ENCODE measurements at regions not wholly inside any gene's neighbourhood (a gene's known extent, or its start where the extent isn't known, plus 50 kb on each side); places are given as distances from the start of the nearest gene placed in this dataset.

GRCh38 chr15:31733424-31733823 is 296.9 kb upstream of the CHRNA7 start:
- H4K20me1 ChIP-seq (ENCODE audit: low read length): no peaks in the 10 kb centered on the region
- peaks cover 14% of the 10 kb centered on the region for H3K27me3 ChIP-seq (ENCODE audit: low read length)
- H3K27ac ChIP-seq (ENCODE audit: low read length): no peak overlapping the region
- intact Hi-C loops (cut with micrococcal nuclease): no loop called here
- no peak for TF ChIP-seq EZH2phosphoT487 (IDR thresholded peaks at IDR 0.05; ENCODE audit: borderline replicate concordance, low read length)
- H3K9ac ChIP-seq (ENCODE audit: low read length): no peak overlapping the region
- H3K4me1 ChIP-seq (ENCODE audit: insufficient read depth, low read length): no peaks in the 10 kb centered on the region
- no peak overlapping the region for H2AFZ ChIP-seq (ENCODE audit: low read length)
- no peak overlapping the region for H3K4me3 ChIP-seq (ENCODE audit: low read length)
- H3K79me2 ChIP-seq (ENCODE audit: low read length): no peaks in the 10 kb centered on the region
- no peak overlapping the region for H3K4me2 ChIP-seq (ENCODE audit: low read length)
- ATAC-seq (no peak), DNase-seq (no peak)
- H3F3A ChIP-seq (ENCODE audit: low read length, unreplicated experiment): no peaks in the 10 kb centered on the region
- POLR2A ChIA-PET (ENCODE audit: unreplicated experiment): no interaction called here
- no TSS peak for BruUV-seq (replicated peaks)
- no peaks in the 10 kb centered on the region for H3K9me2 ChIP-seq (replicated peaks; ENCODE audit: low read length)
- CTCF ChIA-PET: no interaction called here
- no peaks in the 10 kb centered on the region for H3K36me3 ChIP-seq (ENCODE audit: low read depth, low read length)
- 0 out of 2 replicates have a peak, but pooled peaks cover under 1% of the 10 kb centered on the region for H3K9me3 ChIP-seq (ENCODE audit: low read length)

- TF ChIP-seq CTCF (conservative IDR thresholded peaks at IDR 0.05; ENCODE audit: low read depth, low read length): no peak
- no peak for TF ChIP-seq EZH2 (IDR thresholded peaks at IDR 0.05; ENCODE audit: low read length, unreplicated experiment)
- no peak for TF ChIP-seq EZH2phosphoT487 (IDR thresholded peaks at IDR 0.05; ENCODE audit: borderline replicate concordance, low read length)
These were observed 290.1 kb upstream of the CHRNA7 start for GRCh38 chr15:31740203-31740602.

GRCh38 chr15:31745841-31746240 is 284.5 kb upstream of the CHRNA7 start:
- Histone ChIP-seq H3K4me2 (ENCODE audit: low read length) (no peak overlapping the region), H3K9me2 (replicated peaks; ENCODE audit: low read length) (no peaks in the 10 kb centered on the region), H3K27me3 (ENCODE audit: low read length) (no peaks in the 10 kb centered on the region), H3F3A (ENCODE audit: low read length, unreplicated experiment) (no peaks in the 10 kb centered on the region), H3K79me2 (ENCODE audit: low read length) (no peaks in the 10 kb centered on the region), H3K27ac (ENCODE audit: low read length) (no peak overlapping the region), H4K20me1 (ENCODE audit: low read length) (no peaks in the 10 kb centered on the region), H3K36me3 (ENCODE audit: low read depth, low read length) (no peaks in the 10 kb centered on the region), H3K4me1 (ENCODE audit: insufficient read depth, low read length) (no peaks in the 10 kb centered on the region), H3K4me3 (ENCODE audit: low read length) (no peak overlapping the region), H3K9me3 (ENCODE audit: low read length) (peaks cover 16% of the 10 kb centered on the region; the same call in 1 of the 2 replicates), H3K9ac (ENCODE audit: low read length) (no peak overlapping the region), H2AFZ (ENCODE audit: low read length) (no peak overlapping the region)
- ChIA-PET CTCF (no interaction called here), POLR2A (ENCODE audit: unreplicated experiment) (no interaction called here)
- DNase-seq (no peak), ATAC-seq (no peak)
- TF ChIP-seq EZH2phosphoT487 (IDR thresholded peaks at IDR 0.05; ENCODE audit: borderline replicate concordance, low read length): no peak
- TF ChIP-seq CTCF (conservative IDR thresholded peaks at IDR 0.05; ENCODE audit: low read depth, low read length): no peak
- no peak for TF ChIP-seq EZH2 (IDR thresholded peaks at IDR 0.05; ENCODE audit: low read length, unreplicated experiment)
- intact Hi-C loops (cut with micrococcal nuclease): no loop called here
- BruUV-seq (replicated peaks): no TSS peak

More at GRCh38 chr15:31740203-31740602, 290.1 kb upstream of the CHRNA7 start:
- no peaks in the 10 kb centered on the region for H3F3A ChIP-seq (ENCODE audit: low read length, unreplicated experiment)
- H3K9me2 ChIP-seq (replicated peaks; ENCODE audit: low read length): no peaks in the 10 kb centered on the region
- intact Hi-C loops (cut with micrococcal nuclease): no loop called here
- no peak overlapping the region for H3K4me3 ChIP-seq (ENCODE audit: low read length)
- no peaks in the 10 kb centered on the region for H4K20me1 ChIP-seq (ENCODE audit: low read length)
- H3K9me3 ChIP-seq (ENCODE audit: low read length): peaks cover 19% of the 10 kb centered on the region; the same call in 1 of the 2 replicates
- H3K4me2 ChIP-seq (ENCODE audit: low read length): no peak overlapping the region
- H3K27me3 ChIP-seq (ENCODE audit: low read length): peaks cover 18% of the 10 kb centered on the region
- ChIA-PET POLR2A (ENCODE audit: unreplicated experiment) (no interaction called here), CTCF (no interaction called here)
- no peaks in the 10 kb centered on the region for H3K36me3 ChIP-seq (ENCODE audit: low read depth, low read length)
- DNase-seq (no peak), ATAC-seq (no peak)
- no peak overlapping the region for H3K27ac ChIP-seq (ENCODE audit: low read length)
- no peaks in the 10 kb centered on the region for H3K4me1 ChIP-seq (ENCODE audit: insufficient read depth, low read length)
- no peak overlapping the region for H2AFZ ChIP-seq (ENCODE audit: low read length)
- BruUV-seq (replicated peaks): no TSS peak
- H3K79me2 ChIP-seq (ENCODE audit: low read length): no peaks in the 10 kb centered on the region
- H3K9ac ChIP-seq (ENCODE audit: low read length): no peak overlapping the region

Measured in PC-3 (cell line).